Cardiac fibroblast (primary cell): ENCODE measurements at regions not wholly inside any gene's neighbourhood (a gene's known extent, or its start where the extent isn't known, plus 50 kb on each side); places are given as distances from the start of the nearest gene placed in this dataset.

Experiments used
- DNase-seq, 2 donors: peaks; one replicate each; pipeline versions ENCODE4 v3.0.0 to v3.0.0-alpha.2; 2010; ENCODE audit warnings: low read depth in 2 of 2
- H3K4me3 ChIP-seq, 2 donors: replicated peaks in 1 of 2; 1 replicate in 1 of 2; 2 replicates in 1 of 2; pipeline ENCODE4 v1.5.1; 2011; ENCODE audit warnings: low read depth in 2 of 2, low read length in 2 of 2, mild to moderate bottlenecking in 2 of 2, moderate library complexity in 1 of 2
- CTCF ChIP-seq: IDR thresholded peaks from one replicate; pipeline ENCODE4 v1.5.1; 2011; ENCODE audit warnings: low read depth, mild to moderate bottlenecking, low read length, inconsistent platforms

- H3K4me3 ChIP-seq = no peak overlapping the region
- DNase-seq = no peak
- no peak for TF ChIP-seq CTCF
Measured at GRCh38 chr5:112525217-112525616, 106.1 kb upstream of the EPB41L4A start.

GRCh38 chr5:112528928-112529327 lies 109.9 kb upstream of the EPB41L4A start:
- DNase-seq = no peak
- H3K4me3 ChIP-seq = no peak overlapping the region
- no peak for TF ChIP-seq CTCF

GRCh38 chr5:112529525-112529924 lies 110.4 kb upstream of the EPB41L4A start:
- DNase-seq = peak; percentile 32 to 36
- H3K4me3 ChIP-seq = no peak overlapping the region
- peak; percentile 8 for TF ChIP-seq CTCF

- TF ChIP-seq CTCF = no peak
- DNase-seq = no peak
- H3K4me3 ChIP-seq = no peak overlapping the region
Measured at GRCh38 chr5:112532654-112533360, 113.7 kb upstream of the EPB41L4A start.

GRCh38 chr5:112533362-112533761 lies 114.3 kb upstream of the EPB41L4A start:
- no peak for TF ChIP-seq CTCF
- no peak overlapping the region for H3K4me3 ChIP-seq
- no peak for DNase-seq

GRCh38 chr5:112534067-112534583 lies 115.0 kb upstream of the EPB41L4A start:
- DNase-seq = no peak
- H3K4me3 ChIP-seq = no peak overlapping the region
- TF ChIP-seq CTCF = no peak
